ENCODE measurements at regions not wholly inside any gene's neighbourhood (a gene's known extent, or its start where the extent isn't known, plus 50 kb on each side); places are given as distances from the start of the nearest gene placed in this dataset.

- H4K20me1 ChIP-seq (ENCODE audit: insufficient read depth, poor library complexity, severe bottlenecking), result no peaks in the 10 kb centered on the region
- no peaks in the 10 kb centered on the region for H3K79me2 ChIP-seq
- no peak overlapping the region for H3K4me2 ChIP-seq
- no peak for DNase-seq (ENCODE audit: low spot score)
- H3K27ac ChIP-seq, result no peak overlapping the region
- H3K27me3 ChIP-seq, result no peaks in the 10 kb centered on the region
- H3K9me2 ChIP-seq (replicated peaks; ENCODE audit: insufficient read depth), result no peaks in the 10 kb centered on the region
- WGBS (ENCODE audit: low lambda C conversion rate, missing lambda C conversion rate), result 98% methylated on average over 3 of the region's 3 CpGs
- TF ChIP-seq EZH2 (IDR thresholded peaks at IDR 0.05; ENCODE audit: borderline replicate concordance) (no peak), CTCF (IDR thresholded peaks at IDR 0.05; ENCODE audit: poor library complexity) (no peak), EZH2phosphoT487 (IDR thresholded peaks at IDR 0.05; ENCODE audit: low read depth, severe bottlenecking, unreplicated experiment) (no peak)
- H3K4me1 ChIP-seq (ENCODE audit: insufficient read depth), result no peaks in the 10 kb centered on the region
- H3K9me3 ChIP-seq (ENCODE audit: low read depth), result peaks cover 6% of the 10 kb centered on the region
- H3K4me3 ChIP-seq, result no peak overlapping the region
- no peaks in the 10 kb centered on the region for H3K36me3 ChIP-seq (replicated peaks; ENCODE audit: insufficient read depth, low read depth)
- no peak overlapping the region for H2AFZ ChIP-seq
Observed at GRCh38 chr5:154663424-154663823, 91.8 kb upstream of the LARP1 start.

- TF ChIP-seq EZH2phosphoT487 (IDR thresholded peaks at IDR 0.05; ENCODE audit: low read depth, severe bottlenecking, unreplicated experiment) (no peak), EZH2 (IDR thresholded peaks at IDR 0.05; ENCODE audit: borderline replicate concordance) (no peak), CTCF (IDR thresholded peaks at IDR 0.05; ENCODE audit: poor library complexity) (no peak)
- no peak overlapping the region for H3K4me3 ChIP-seq
- H3K27ac ChIP-seq, result peak overlapping the region; percentile 22
- WGBS (ENCODE audit: low lambda C conversion rate, missing lambda C conversion rate), result 76% methylated on average over 13 of the region's 13 CpGs
- H3K4me1 ChIP-seq (ENCODE audit: insufficient read depth), result peaks cover 16% of the 10 kb centered on the region
- H3K36me3 ChIP-seq (replicated peaks; ENCODE audit: insufficient read depth, low read depth), result no peaks in the 10 kb centered on the region
- H3K4me2 ChIP-seq, result peak overlapping the region; percentile 60
- no peaks in the 10 kb centered on the region for H3K9me3 ChIP-seq (ENCODE audit: low read depth)
- no peaks in the 10 kb centered on the region for H4K20me1 ChIP-seq (ENCODE audit: insufficient read depth, poor library complexity, severe bottlenecking)
- H2AFZ ChIP-seq, result peak overlapping the region; percentile 38
- no peaks in the 10 kb centered on the region for H3K79me2 ChIP-seq
- no peak for DNase-seq (ENCODE audit: low spot score)
- no peaks in the 10 kb centered on the region for H3K9me2 ChIP-seq (replicated peaks; ENCODE audit: insufficient read depth)
- H3K27me3 ChIP-seq, result no peaks in the 10 kb centered on the region
Observed at GRCh38 chr5:154654486-154655371, 100.4 kb upstream of the LARP1 start.

DNA sequence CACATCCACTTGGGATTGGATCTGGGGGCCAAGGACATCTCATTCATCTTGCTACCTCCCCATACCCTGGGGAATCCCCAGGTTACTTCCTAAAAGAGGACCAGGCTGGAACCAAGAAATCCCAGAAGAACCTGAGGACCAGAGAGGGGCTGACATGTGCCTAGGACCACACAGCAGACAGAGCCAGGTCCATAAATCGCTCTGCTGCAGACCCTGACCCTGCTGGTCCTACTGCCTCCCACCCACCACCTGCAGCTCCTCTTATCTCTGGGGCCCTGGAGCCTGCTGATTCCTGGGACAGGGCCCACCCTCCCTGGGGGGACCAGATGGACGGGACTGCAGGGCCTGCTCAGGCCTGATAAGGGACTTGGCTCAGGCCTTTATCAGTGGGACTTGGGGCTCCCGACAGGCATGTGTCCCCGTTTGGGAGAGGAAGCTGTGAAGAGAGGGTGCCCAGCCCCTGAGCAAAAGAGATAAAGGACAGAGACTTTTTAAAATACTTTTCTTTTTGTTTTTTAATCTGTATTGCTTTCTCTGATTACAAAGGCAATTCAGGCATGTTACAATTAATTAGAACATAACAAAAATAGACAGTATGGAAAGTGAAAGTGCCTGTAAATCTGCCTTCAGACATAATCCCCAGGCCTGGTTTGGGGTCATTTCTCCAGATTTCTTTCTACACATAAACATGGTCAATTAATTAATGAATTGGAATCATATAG lies 101.3 kb upstream of the LARP1 start:
- H3K9me2 ChIP-seq (replicated peaks; ENCODE audit: insufficient read depth), result no peaks in the 10 kb centered on the region
- peak overlapping the region; percentile 60 for H3K4me2 ChIP-seq
- no peaks in the 10 kb centered on the region for H3K27me3 ChIP-seq
- peaks cover 16% of the 10 kb centered on the region for H3K4me1 ChIP-seq (ENCODE audit: insufficient read depth)
- peak overlapping the region; percentile 22 for H3K27ac ChIP-seq
- H3K79me2 ChIP-seq, result no peaks in the 10 kb centered on the region
- H3K36me3 ChIP-seq (replicated peaks; ENCODE audit: insufficient read depth, low read depth), result no peaks in the 10 kb centered on the region
- TF ChIP-seq EZH2 (IDR thresholded peaks at IDR 0.05; ENCODE audit: borderline replicate concordance) (no peak), EZH2phosphoT487 (IDR thresholded peaks at IDR 0.05; ENCODE audit: low read depth, severe bottlenecking, unreplicated experiment) (no peak), CTCF (IDR thresholded peaks at IDR 0.05; ENCODE audit: poor library complexity) (no peak)
- no peaks in the 10 kb centered on the region for H3K9me3 ChIP-seq (ENCODE audit: low read depth)
- H4K20me1 ChIP-seq (ENCODE audit: insufficient read depth, poor library complexity, severe bottlenecking), result no peaks in the 10 kb centered on the region
- 37% methylated on average over 4 of the region's 4 CpGs for WGBS (ENCODE audit: low lambda C conversion rate, missing lambda C conversion rate)
- peak overlapping the region; percentile 38 for H2AFZ ChIP-seq
- no peak for DNase-seq (ENCODE audit: low spot score)
- H3K4me3 ChIP-seq, result no peak overlapping the region

Data from hepatocyte (in vitro differentiated cells).